Endothelial cell of umbilical vein (primary cell): ENCODE measurements at regions not wholly inside any gene's neighbourhood (a gene's known extent, or its start where the extent isn't known, plus 50 kb on each side); places are given as distances from the start of the nearest gene placed in this dataset.

Source experiments
- BruUV-seq: library from RNA; stranded (reverse); fragments of 400-500 nt; replicated peaks from 2 replicates; lab custom pipeline; 2021; lab: Mats Ljungman, UMichigan
- CTCF ChIA-PET: fragments of 300-600, 350-600 bp; sonication (Branson Sonifier 250); formaldehyde crosslinking; loops from one replicate; lab custom pipeline; 2021; ENCODE audit warnings: antibody characterized with exemption, inconsistent platforms; lab: Charles Lee
- POLR2A ChIA-PET: fragments of 300-600, 350-600 bp; sonication (Branson Sonifier 250); formaldehyde crosslinking; loops from one replicate; lab custom pipeline; 2021; ENCODE audit warnings: antibody characterized with exemption, inconsistent platforms; lab: Charles Lee
- DNase-seq: peaks from one replicate; pipeline ENCODE4 v3.0.0-alpha.2; 2011; ENCODE audit warnings: low read depth, low spot score
- FAIRE-seq: peaks from 2 replicates; lab custom pipeline; 2011; peaks lifted over from hg19 to GRCh38; lab: Jason Lieb, UNC
- H2AFZ ChIP-seq: 2 replicates; pipeline ENCODE4 v1.6.0; 2012; ENCODE audit warnings: low read depth, low read length, control low read depth, inconsistent platforms
- H3K27ac ChIP-seq: 2 replicates; pipeline ENCODE4 v1.5.1; 2011; ENCODE audit warnings: low read depth, mild to moderate bottlenecking, control low read depth, low read length, moderate library complexity; ENCODE audit not compliant: insufficient read depth
- H3K27me3 ChIP-seq, 2 experiments: 2 replicates each; pipeline versions ENCODE4 v1.6.0 to v1.6.1; 2011; ENCODE audit warnings: low read length in 2 of 2, mixed read lengths in 1 of 2; ENCODE audit not compliant: control insufficient read depth in 2 of 2, insufficient read depth in 2 of 2
- H3K36me3 ChIP-seq, 2 experiments: 2 replicates in 1 of 2; 3 replicates in 1 of 2; pipeline ENCODE4 v1.5.1; 2011; ENCODE audit warnings: low read length in 2 of 2, mild to moderate bottlenecking in 1 of 2, moderate library complexity in 1 of 2; ENCODE audit not compliant: control insufficient read depth in 2 of 2, insufficient read depth in 2 of 2; ENCODE audit errors: extremely low read depth in 1 of 2
- H3K4me1 ChIP-seq: 3 replicates; pipeline ENCODE4 v1.5.1; 2011; ENCODE audit warnings: mild to moderate bottlenecking, low read length; ENCODE audit not compliant: control insufficient read depth, insufficient read depth; ENCODE audit errors: extremely low read depth
- H3K4me2 ChIP-seq: 2 replicates; pipeline ENCODE4 v1.6.1; 2011; ENCODE audit warnings: low read length, control low read depth, mixed read lengths; ENCODE audit not compliant: insufficient read depth
- H3K4me3 ChIP-seq, 3 experiments: fragments of 200-600 bp in 1 of 3; sonication (generic), shearing (Covaris generic) in 1 of 3; replicated peaks in 1 of 3; 2 replicates each; pipeline ENCODE4 v1.5.1; 2011 to 2016; ENCODE audit warnings: control low read depth in 3 of 3, low read length in 3 of 3, mild to moderate bottlenecking in 2 of 3, inconsistent platforms in 1 of 3, low read depth in 1 of 3, moderate library complexity in 1 of 3; ENCODE audit not compliant: insufficient read depth in 1 of 3
- H3K79me2 ChIP-seq: 2 replicates; pipeline ENCODE4 v1.6.0; 2012; ENCODE audit warnings: low read length, inconsistent platforms; ENCODE audit not compliant: control insufficient read depth, insufficient read depth
- H3K9ac ChIP-seq: replicated peaks from 2 replicates; pipeline ENCODE3; 2011; ENCODE audit warnings: low read length, control low read depth; ENCODE audit not compliant: insufficient read depth; ENCODE audit errors: extremely low read depth
- H3K9me1 ChIP-seq: replicated peaks from 3 replicates; pipeline ENCODE4 v1.6.0; 2011; ENCODE audit warnings: mild to moderate bottlenecking, low read length; ENCODE audit not compliant: control insufficient read depth, insufficient read depth; ENCODE audit errors: extremely low read depth
- H3K9me3 ChIP-seq: replicated peaks from 2 replicates; pipeline ENCODE4 v1.5.1; 2012; ENCODE audit warnings: low read length, inconsistent platforms; ENCODE audit not compliant: control insufficient read depth, insufficient read depth
- H4K20me1 ChIP-seq: replicated peaks from 2 replicates; pipeline ENCODE3; 2011; ENCODE audit warnings: mild to moderate bottlenecking, low read length; ENCODE audit not compliant: control insufficient read depth, insufficient read depth; ENCODE audit errors: extremely low read depth
- CTCF ChIP-seq, 2 donors: IDR thresholded peaks; 1 replicate in 1 of 2; 2 replicates in 1 of 2; pipeline ENCODE4 v1.5.1; 2011; ENCODE audit warnings: low read length in 2 of 2, mild to moderate bottlenecking in 2 of 2, moderate library complexity in 2 of 2, control low read depth in 1 of 2, inconsistent platforms in 1 of 2, low read depth in 1 of 2; ENCODE audit not compliant: insufficient read depth in 1 of 2; ENCODE audit errors: extremely low read depth in 1 of 2
- EZH2 ChIP-seq: IDR thresholded peaks from 2 replicates; pipeline ENCODE4 v1.6.1; 2012; ENCODE audit warnings: borderline replicate concordance, low read depth, mild to moderate bottlenecking, moderate library complexity, low read length, inconsistent platforms; ENCODE audit not compliant: severe bottlenecking
- FOS ChIP-seq: IDR thresholded peaks from 2 replicates; pipeline ENCODE4 v1.6.1; 2011; ENCODE audit warnings: mild to moderate bottlenecking, low read length, moderate library complexity, borderline replicate concordance; ENCODE audit not compliant: insufficient read depth
- GATA2 ChIP-seq: IDR thresholded peaks from 2 replicates; pipeline ENCODE4 v1.7.0; 2011; ENCODE audit warnings: low read depth, mild to moderate bottlenecking, moderate library complexity, mixed read lengths, low read length; ENCODE audit not compliant: insufficient read length, insufficient read depth
- JUN ChIP-seq: IDR thresholded peaks from 2 replicates; pipeline ENCODE4 v1.6.1; 2011; ENCODE audit warnings: borderline replicate concordance, low read depth; ENCODE audit not compliant: insufficient read length, insufficient read depth
- MAX ChIP-seq: IDR thresholded peaks from 2 replicates; pipeline ENCODE4 v1.6.1; 2011; ENCODE audit not compliant: insufficient read depth, insufficient read length
- MYC ChIP-seq: IDR thresholded peaks from one replicate; pipeline ENCODE4 v1.6.1; 2011; ENCODE audit warnings: mild to moderate bottlenecking, low read depth, low read length
- POLR2A ChIP-seq: IDR thresholded peaks from 2 replicates; pipeline ENCODE4 v1.6.1; 2012; ENCODE audit warnings: low read depth, mild to moderate bottlenecking, control low read depth, low read length
- POLR2AphosphoS5 ChIP-seq: IDR thresholded peaks from 2 replicates; pipeline ENCODE4 v1.6.1; 2012; ENCODE audit warnings: low read depth, mild to moderate bottlenecking, control low read depth, low read length, moderate library complexity; ENCODE audit not compliant: insufficient read depth
- dilution Hi-C: fragments of 300-500 bp; cut with MboI; formaldehyde crosslinking; loops from one replicate; pipeline ENCODE4 v1.15.0; 2019; ENCODE audit warnings: low sequenced_read_pairs; ENCODE audit not compliant: extremely low pct_ligation_motif_present
- intact Hi-C: fragments of 100-400 bp; cut with micrococcal nuclease; formaldehyde crosslinking; loops from one replicate; pipeline ENCODE4 v1.10.0; 2022

- peak; percentile 18 for DNase-seq
- no peaks in the 10 kb centered on the region for H3K36me3 ChIP-seq
- no peak overlapping the region for H3K4me2 ChIP-seq
- no peak overlapping the region for H3K27ac ChIP-seq
- H3K27me3 ChIP-seq: no peaks in the 10 kb centered on the region
- H3K9ac ChIP-seq: no peak overlapping the region
- no peaks in the 10 kb centered on the region for H3K9me3 ChIP-seq
- H3K4me1 ChIP-seq: peaks cover 34% of the 10 kb centered on the region
- H2AFZ ChIP-seq: no peak overlapping the region
- H3K79me2 ChIP-seq: no peaks in the 10 kb centered on the region
- dilution Hi-C loops: no loop called here
- H3K9me1 ChIP-seq: peaks cover 3% of the 10 kb centered on the region
- no peak overlapping the region for H3K4me3 ChIP-seq
- intact Hi-C loops: loop anchor here (5.0 kb wide), 1 partner anchor 59 kb away; the partner anchor contains the start of genes ITGA1 and PELO
- CTCF ChIA-PET: interaction anchor here (0.9 to 2.4 kb wide), 8 partner anchors 15 to 187 kb away, joined by 3 to 18 read pairs (median 4); partner anchors contain the start of genes ITGA1 and PELO
- BruUV-seq: no TSS peak
- no peaks in the 10 kb centered on the region for H4K20me1 ChIP-seq
- no peak for TF ChIP-seq CTCF (IDR thresholded peaks at IDR 0.05; ENCODE audit: extremely low read depth in 1 of 2, insufficient read depth in 1 of 2, low read depth in 1 of 2, low read length in 2 of 2)
- no peak for TF ChIP-seq MYC
- TF ChIP-seq POLR2A: no peak
- no peak for TF ChIP-seq MAX
- POLR2A ChIA-PET: interaction anchor here (0.7 kb wide), 1 partner anchor 261 kb away, joined by 6 read pairs; the partner anchor contains the start of gene ITGA2
- peak; percentile 42 for FAIRE-seq
These were observed 59.0 kb upstream of the ITGA1 start for GRCh38 chr5:52728686-52729085.

- Histone ChIP-seq H2AFZ (no peak overlapping the region), H3K27me3 (no peaks in the 10 kb centered on the region), H3K9me1 (peaks cover 3% of the 10 kb centered on the region), H3K79me2 (no peaks in the 10 kb centered on the region), H3K36me3 (no peaks in the 10 kb centered on the region), H3K4me2 (no peak overlapping the region), H3K27ac (no peak overlapping the region), H3K4me1 (peaks cover 21% of the 10 kb centered on the region), H3K9me3 (no peaks in the 10 kb centered on the region), H3K9ac (no peak overlapping the region), H3K4me3 (no peak overlapping the region), H4K20me1 (no peaks in the 10 kb centered on the region)
- intact Hi-C loops: no loop called here
- POLR2A ChIA-PET: no interaction called here
- no TSS peak for BruUV-seq
- FAIRE-seq: no peak
- CTCF ChIA-PET: no interaction called here
- TF ChIP-seq GATA2 (no peak), FOS (no peak), POLR2A (no peak), JUN (no peak), MYC (no peak), POLR2AphosphoS5 (no peak), CTCF (IDR thresholded peaks at IDR 0.05; ENCODE audit: extremely low read depth in 1 of 2, insufficient read depth in 1 of 2, low read depth in 1 of 2, low read length in 2 of 2) (no peak), EZH2 (no peak), MAX (no peak)
- dilution Hi-C loops: no loop called here
- DNase-seq: no peak
These were observed 56.3 kb upstream of the ITGA1 start for GRCh38 chr5:52731274-52732027.
